ENCODE measurements at regions not wholly inside any gene's neighbourhood (a gene's known extent, or its start where the extent isn't known, plus 50 kb on each side); places are given as distances from the start of the nearest gene placed in this dataset.

GRCh38 chr3:10740954-10741353 lies 75.1 kb upstream of the SLC6A11 start:
- H3K79me2 ChIP-seq (replicated peaks; ENCODE audit: insufficient read depth), result no peaks in the 10 kb centered on the region
- Mint-ChIP-seq H3K4me3 (no peak overlapping the region), H3K9me3 (no peaks in the 10 kb centered on the region; the same call in 2 of the 3 replicates), H3K27me3 (ENCODE audit: insufficient read depth, low read depth, poor library complexity) (peaks cover 22% of the 10 kb centered on the region), H3K4me1 (peaks cover 4% of the 10 kb centered on the region; the same call in 1 of the 3 replicates), H3K27ac (no peak overlapping the region), H3K36me3 (ENCODE audit: low read depth) (no peaks in the 10 kb centered on the region)
- no peak overlapping the region for H2AFZ ChIP-seq
- no peaks in the 10 kb centered on the region for H3F3A ChIP-seq (replicated peaks; ENCODE audit: low read depth)
- no peaks in the 10 kb centered on the region for H4K20me1 ChIP-seq (replicated peaks; ENCODE audit: insufficient read depth)
- no peak for DNase-seq (ENCODE audit: low spot score)
- no peaks in the 10 kb centered on the region for H3K36me3 ChIP-seq (ENCODE audit: insufficient read depth)
- H3K4me3 ChIP-seq, result no peak overlapping the region
- TF ChIP-seq JUNB (IDR thresholded peaks at IDR 0.05; ENCODE audit: unreplicated experiment) (no peak), NANOG (IDR thresholded peaks at IDR 0.05; ENCODE audit: borderline replicate concordance) (no peak), CTCF (conservative IDR thresholded peaks at IDR 0.05; ENCODE audit: low read depth in 2 of 2) (no peak), STAT1 (IDR thresholded peaks at IDR 0.05; ENCODE audit: unreplicated experiment) (no peak), ZNF114 (CRISPR knock-in tag; IDR thresholded peaks at IDR 0.05) (no peak), POLR2AphosphoS5 (IDR thresholded peaks at IDR 0.05; ENCODE audit: low read depth) (no peak), ZNF331 (CRISPR knock-in tag; IDR thresholded peaks at IDR 0.05; ENCODE audit: low read depth) (no peak), EZH2 (IDR thresholded peaks at IDR 0.05; ENCODE audit: low read depth, unreplicated experiment) (no peak), EZH2phosphoT487 (IDR thresholded peaks at IDR 0.05; ENCODE audit: unreplicated experiment) (no peak), CREB1 (CRISPR knock-in tag; IDR thresholded peaks at IDR 0.05; ENCODE audit: low read depth) (no peak)
- TF ChIP-seq, protein P1, sequence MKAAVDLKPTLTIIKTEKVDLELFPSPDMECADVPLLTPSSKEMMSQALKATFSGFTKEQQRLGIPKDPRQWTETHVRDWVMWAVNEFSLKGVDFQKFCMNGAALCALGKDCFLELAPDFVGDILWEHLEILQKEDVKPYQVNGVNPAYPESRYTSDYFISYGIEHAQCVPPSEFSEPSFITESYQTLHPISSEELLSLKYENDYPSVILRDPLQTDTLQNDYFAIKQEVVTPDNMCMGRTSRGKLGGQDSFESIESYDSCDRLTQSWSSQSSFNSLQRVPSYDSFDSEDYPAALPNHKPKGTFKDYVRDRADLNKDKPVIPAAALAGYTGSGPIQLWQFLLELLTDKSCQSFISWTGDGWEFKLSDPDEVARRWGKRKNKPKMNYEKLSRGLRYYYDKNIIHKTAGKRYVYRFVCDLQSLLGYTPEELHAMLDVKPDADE (IDR thresholded peaks at IDR 0.05), result no peak
- TF ChIP-seq, protein P2, sequence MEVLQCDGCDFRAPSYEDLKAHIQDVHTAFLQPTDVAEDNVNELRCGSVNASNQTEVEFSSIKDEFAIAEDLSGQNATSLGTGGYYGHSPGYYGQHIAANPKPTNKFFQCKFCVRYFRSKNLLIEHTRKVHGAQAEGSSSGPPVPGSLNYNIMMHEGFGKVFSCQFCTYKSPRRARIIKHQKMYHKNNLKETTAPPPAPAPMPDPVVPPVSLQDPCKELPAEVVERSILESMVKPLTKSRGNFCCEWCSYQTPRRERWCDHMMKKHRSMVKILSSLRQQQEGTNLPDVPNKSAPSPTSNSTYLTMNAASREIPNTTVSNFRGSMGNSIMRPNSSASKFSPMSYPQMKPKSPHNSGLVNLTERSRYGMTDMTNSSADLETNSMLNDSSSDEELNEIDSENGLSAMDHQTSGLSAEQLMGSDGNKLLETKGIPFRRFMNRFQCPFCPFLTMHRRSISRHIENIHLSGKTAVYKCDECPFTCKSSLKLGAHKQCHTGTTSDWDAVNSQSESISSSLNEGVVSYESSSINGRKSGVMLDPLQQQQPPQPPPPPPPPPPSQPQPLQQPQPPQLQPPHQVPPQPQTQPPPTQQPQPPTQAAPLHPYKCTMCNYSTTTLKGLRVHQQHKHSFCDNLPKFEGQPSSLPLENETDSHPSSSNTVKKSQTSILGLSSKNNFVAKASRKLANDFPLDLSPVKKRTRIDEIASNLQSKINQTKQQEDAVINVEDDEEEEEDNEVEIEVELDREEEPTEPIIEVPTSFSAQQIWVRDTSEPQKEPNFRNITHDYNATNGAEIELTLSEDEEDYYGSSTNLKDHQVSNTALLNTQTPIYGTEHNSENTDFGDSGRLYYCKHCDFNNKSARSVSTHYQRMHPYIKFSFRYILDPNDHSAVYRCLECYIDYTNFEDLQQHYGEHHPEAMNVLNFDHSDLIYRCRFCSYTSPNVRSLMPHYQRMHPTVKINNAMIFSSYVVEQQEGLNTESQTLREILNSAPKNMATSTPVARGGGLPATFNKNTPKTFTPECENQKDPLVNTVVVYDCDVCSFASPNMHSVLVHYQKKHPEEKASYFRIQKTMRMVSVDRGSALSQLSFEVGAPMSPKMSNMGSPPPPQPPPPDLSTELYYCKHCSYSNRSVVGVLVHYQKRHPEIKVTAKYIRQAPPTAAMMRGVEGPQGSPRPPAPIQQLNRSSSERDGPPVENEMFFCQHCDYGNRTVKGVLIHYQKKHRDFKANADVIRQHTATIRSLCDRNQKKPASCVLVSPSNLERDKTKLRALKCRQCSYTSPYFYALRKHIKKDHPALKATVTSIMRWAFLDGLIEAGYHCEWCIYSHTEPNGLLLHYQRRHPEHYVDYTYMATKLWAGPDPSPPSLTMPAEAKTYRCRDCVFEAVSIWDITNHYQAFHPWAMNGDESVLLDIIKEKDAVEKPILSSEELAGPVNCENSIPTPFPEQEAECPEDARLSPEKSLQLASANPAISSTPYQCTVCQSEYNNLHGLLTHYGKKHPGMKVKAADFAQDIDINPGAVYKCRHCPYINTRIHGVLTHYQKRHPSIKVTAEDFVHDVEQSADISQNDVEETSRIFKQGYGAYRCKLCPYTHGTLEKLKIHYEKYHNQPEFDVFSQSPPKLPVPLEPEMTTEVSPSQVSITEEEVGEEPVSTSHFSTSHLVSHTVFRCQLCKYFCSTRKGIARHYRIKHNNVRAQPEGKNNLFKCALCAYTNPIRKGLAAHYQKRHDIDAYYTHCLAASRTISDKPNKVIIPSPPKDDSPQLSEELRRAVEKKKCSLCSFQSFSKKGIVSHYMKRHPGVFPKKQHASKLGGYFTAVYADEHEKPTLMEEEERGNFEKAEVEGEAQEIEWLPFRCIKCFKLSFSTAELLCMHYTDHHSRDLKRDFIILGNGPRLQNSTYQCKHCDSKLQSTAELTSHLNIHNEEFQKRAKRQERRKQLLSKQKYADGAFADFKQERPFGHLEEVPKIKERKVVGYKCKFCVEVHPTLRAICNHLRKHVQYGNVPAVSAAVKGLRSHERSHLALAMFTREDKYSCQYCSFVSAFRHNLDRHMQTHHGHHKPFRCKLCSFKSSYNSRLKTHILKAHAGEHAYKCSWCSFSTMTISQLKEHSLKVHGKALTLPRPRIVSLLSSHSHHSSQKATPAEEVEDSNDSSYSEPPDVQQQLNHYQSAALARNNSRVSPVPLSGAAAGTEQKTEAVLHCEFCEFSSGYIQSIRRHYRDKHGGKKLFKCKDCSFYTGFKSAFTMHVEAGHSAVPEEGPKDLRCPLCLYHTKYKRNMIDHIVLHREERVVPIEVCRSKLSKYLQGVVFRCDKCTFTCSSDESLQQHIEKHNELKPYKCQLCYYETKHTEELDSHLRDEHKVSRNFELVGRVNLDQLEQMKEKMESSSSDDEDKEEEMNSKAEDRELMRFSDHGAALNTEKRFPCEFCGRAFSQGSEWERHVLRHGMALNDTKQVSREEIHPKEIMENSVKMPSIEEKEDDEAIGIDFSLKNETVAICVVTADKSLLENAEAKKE (CRISPR knock-in tag; IDR thresholded peaks at IDR 0.05), result no peak
- TF ChIP-seq, protein P3, sequence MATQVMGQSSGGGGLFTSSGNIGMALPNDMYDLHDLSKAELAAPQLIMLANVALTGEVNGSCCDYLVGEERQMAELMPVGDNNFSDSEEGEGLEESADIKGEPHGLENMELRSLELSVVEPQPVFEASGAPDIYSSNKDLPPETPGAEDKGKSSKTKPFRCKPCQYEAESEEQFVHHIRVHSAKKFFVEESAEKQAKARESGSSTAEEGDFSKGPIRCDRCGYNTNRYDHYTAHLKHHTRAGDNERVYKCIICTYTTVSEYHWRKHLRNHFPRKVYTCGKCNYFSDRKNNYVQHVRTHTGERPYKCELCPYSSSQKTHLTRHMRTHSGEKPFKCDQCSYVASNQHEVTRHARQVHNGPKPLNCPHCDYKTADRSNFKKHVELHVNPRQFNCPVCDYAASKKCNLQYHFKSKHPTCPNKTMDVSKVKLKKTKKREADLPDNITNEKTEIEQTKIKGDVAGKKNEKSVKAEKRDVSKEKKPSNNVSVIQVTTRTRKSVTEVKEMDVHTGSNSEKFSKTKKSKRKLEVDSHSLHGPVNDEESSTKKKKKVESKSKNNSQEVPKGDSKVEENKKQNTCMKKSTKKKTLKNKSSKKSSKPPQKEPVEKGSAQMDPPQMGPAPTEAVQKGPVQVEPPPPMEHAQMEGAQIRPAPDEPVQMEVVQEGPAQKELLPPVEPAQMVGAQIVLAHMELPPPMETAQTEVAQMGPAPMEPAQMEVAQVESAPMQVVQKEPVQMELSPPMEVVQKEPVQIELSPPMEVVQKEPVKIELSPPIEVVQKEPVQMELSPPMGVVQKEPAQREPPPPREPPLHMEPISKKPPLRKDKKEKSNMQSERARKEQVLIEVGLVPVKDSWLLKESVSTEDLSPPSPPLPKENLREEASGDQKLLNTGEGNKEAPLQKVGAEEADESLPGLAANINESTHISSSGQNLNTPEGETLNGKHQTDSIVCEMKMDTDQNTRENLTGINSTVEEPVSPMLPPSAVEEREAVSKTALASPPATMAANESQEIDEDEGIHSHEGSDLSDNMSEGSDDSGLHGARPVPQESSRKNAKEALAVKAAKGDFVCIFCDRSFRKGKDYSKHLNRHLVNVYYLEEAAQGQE (IDR thresholded peaks at IDR 0.05; ENCODE audit: unreplicated experiment), result no peak
- no peak overlapping the region for H3K27ac ChIP-seq (ENCODE audit: low read depth)
- H3K4me2 ChIP-seq, result no peak overlapping the region
- ATAC-seq, result no peak
- H3K4me1 ChIP-seq (ENCODE audit: insufficient read depth), result no peaks in the 10 kb centered on the region
- no peaks in the 10 kb centered on the region for H3K9me2 ChIP-seq (ENCODE audit: insufficient read depth)
- peaks cover 12% of the 10 kb centered on the region; the same call in 1 of the 2 replicates for H3K27me3 ChIP-seq (ENCODE audit: insufficient read depth)
